Hepatic stellate cell (primary cell): ENCODE measurements at regions not wholly inside any gene's neighbourhood (a gene's known extent, or its start where the extent isn't known, plus 50 kb on each side); places are given as distances from the start of the nearest gene placed in this dataset.

Experiments
- DNase-seq: peaks from one replicate; pipeline ENCODE4 v3.0.0; 2011; ENCODE audit warnings: low spot score

- DNase-seq: no peak
Measured at GRCh38 chr11:28401446-28401845, 293.3 kb downstream of the METTL15 start.

- DNase-seq: no peak
Measured at GRCh38 chr11:28400331-28401100, 292.3 kb downstream of the METTL15 start.

- DNase-seq: no peak
Measured at GRCh38 chr11:28393348-28393747, 285.2 kb downstream of the METTL15 start.

- DNase-seq: no peak
Measured at GRCh38 chr11:28384418-28384817, 276.2 kb downstream of the METTL15 start.

- no peak for DNase-seq
Measured at GRCh38 chr11:28383456-28383855, 275.3 kb downstream of the METTL15 start.
